ENCODE measurements at regions not wholly inside any gene's neighbourhood (a gene's known extent, or its start where the extent isn't known, plus 50 kb on each side); places are given as distances from the start of the nearest gene placed in this dataset.

DNA sequence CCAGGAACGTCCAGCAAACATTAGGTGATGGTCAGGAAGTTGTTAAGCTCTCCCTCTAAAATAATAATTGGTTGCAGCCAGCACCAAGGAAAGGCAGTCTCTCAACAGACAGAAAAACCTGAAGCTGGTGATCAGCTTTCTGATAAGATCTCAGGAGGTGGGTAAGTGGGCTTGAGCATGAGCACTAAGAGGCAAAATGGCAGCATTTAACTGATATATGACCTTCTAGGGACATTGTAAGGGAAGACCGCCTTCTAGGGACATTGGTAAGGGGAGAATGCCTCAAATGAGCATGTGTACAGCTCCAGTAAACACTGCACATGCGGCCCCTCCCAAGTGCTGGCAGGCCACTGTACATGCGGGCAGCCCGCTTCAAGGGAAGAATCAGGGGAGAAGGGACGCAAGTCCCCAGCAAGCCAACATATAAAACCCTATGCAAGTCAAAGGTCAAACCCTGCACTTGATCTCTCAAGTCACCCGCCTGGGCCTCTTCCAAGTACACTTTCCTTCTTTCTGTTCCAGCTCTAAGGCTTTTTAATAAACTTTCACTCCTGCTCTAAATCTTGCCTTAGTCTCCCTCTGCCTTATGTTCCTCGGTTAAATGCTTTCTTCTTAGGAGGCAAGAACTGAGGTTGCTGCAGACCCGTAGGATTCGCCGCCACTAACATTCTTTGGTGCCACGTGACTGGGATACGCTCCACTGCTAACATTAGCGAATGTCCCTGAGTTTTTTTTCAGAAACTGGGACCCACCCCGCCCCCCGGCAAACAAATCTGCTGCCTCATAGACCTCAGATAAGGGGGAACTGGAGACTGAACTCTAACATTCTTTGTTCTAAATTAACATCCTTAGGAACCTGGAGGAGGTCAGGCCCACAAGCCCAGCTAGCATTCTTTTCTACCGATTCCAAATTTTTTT, 463.8 kb downstream of the LPIN1 start:
- no peak for TF ChIP-seq CTCF (IDR thresholded peaks at IDR 0.05)
- TF ChIP-seq POLR2A (IDR thresholded peaks at IDR 0.05), result no peak
